Sigmoid colon (tissue), 6 donors: ENCODE measurements at regions not wholly inside any gene's neighbourhood (a gene's known extent, or its start where the extent isn't known, plus 50 kb on each side); places are given as distances from the start of the nearest gene placed in this dataset.

ENCODE experiments used
- DNase-seq: peaks from one replicate; pipeline ENCODE4 v3.0.0-alpha.2; 2019
- H3K27ac ChIP-seq, 4 donors: fragments of 200-600 bp; sonication (generic); one replicate each; pipeline ENCODE4 v1.5.1; 2016 to 2019; ENCODE audit warnings: mild to moderate bottlenecking in 1 of 4
- H3K27me3 ChIP-seq, 3 donors: fragments of 200-600 bp; sonication (generic); one replicate each; pipeline ENCODE4 v1.5.1; 2019; ENCODE audit warnings: mild to moderate bottlenecking in 1 of 3
- H3K36me3 ChIP-seq, 4 donors: fragments of 200-600 bp; sonication (generic); one replicate each; pipeline ENCODE4 v1.5.1; 2016 to 2019
- H3K4me1 ChIP-seq, 4 donors: fragments of 200-600 bp; sonication (generic); one replicate each; pipeline ENCODE4 v1.5.1; 2017 to 2019
- H3K4me3 ChIP-seq, 4 donors: fragments of 200-600 bp; sonication (generic); one replicate each; pipeline ENCODE4 v1.5.1; 2017 to 2019; ENCODE audit warnings: mild to moderate bottlenecking in 2 of 4, moderate library complexity in 1 of 4
- H3K9me3 ChIP-seq, 4 donors: fragments of 200-600 bp in 3 of 4; sonication (generic) in 3 of 4; one replicate each; pipeline versions ENCODE4 v1.5.1 to v1.6.1; 2013 to 2019
- CTCF ChIP-seq, 4 experiments: fragments of 450-650 bp in 3 of 4; fragments of 200-600 bp in 1 of 4; IDR thresholded peaks; one replicate each; pipeline ENCODE4 v1.5.1; 2016 to 2019; ENCODE audit warnings: antibody characterized with exemption in 4 of 4, mild to moderate bottlenecking in 3 of 4, moderate library complexity in 2 of 4
- EP300 ChIP-seq, 4 donors: sonication (generic); formaldehyde crosslinking; IDR thresholded peaks; one replicate each; pipeline ENCODE4 v1.6.1; 2017; ENCODE audit warnings: antibody characterized with exemption in 4 of 4
- POLR2A ChIP-seq, 2 donors: fragments of 450-650 bp; IDR thresholded peaks; one replicate each; pipeline ENCODE4 v1.6.1; 2016; ENCODE audit warnings: antibody characterized with exemption in 2 of 2, mild to moderate bottlenecking in 2 of 2, moderate library complexity in 2 of 2
- POLR2AphosphoS5 ChIP-seq, 4 donors: sonication (generic); formaldehyde crosslinking; IDR thresholded peaks; one replicate each; pipeline ENCODE4 v1.6.1; 2017; ENCODE audit warnings: antibody characterized with exemption in 4 of 4
- WGBS, 2 donors: extraction: QIAGEN DNeasy Blood & Tissue Kit; methylation state at CpG; one replicate each; pipeline ENCODE4 v1.1.7; 2013; 5-methylcytosine and 5-hydroxymethylcytosine counted together
- intact Hi-C: fragments of 100-400 bp; cut with DNase I; formaldehyde crosslinking; loops from one replicate; pipeline ENCODE4 v1.15.1; 2023
- donor health status: healthy with polysubstance abuse.
- donor health status: healthy.

- H3K9me3 ChIP-seq, result no peaks in the 10 kb centered on the region
- intact Hi-C loops, result no loop called here
- no peak overlapping the region for H3K27ac ChIP-seq
- H3K4me1 ChIP-seq, result no peaks in the 10 kb centered on the region
- no peak overlapping the region for H3K4me3 ChIP-seq
- peak; percentile 40 for DNase-seq
- no peaks in the 10 kb centered on the region for H3K27me3 ChIP-seq
- WGBS, 2 donors, result 83 to 85% methylated on average over 14 of the region's 14 CpGs
- TF ChIP-seq EP300 (IDR thresholded peaks at IDR 0.05) (no peak), CTCF (IDR thresholded peaks at IDR 0.05) (no peak), POLR2AphosphoS5 (IDR thresholded peaks at IDR 0.05) (no peak), POLR2A (IDR thresholded peaks at IDR 0.05) (no peak)
- H3K36me3 ChIP-seq, result no peaks in the 10 kb centered on the region
Measured at GRCh38 chr15:25182736-25183445, 228.1 kb downstream of the SNRPN start.

DNA sequence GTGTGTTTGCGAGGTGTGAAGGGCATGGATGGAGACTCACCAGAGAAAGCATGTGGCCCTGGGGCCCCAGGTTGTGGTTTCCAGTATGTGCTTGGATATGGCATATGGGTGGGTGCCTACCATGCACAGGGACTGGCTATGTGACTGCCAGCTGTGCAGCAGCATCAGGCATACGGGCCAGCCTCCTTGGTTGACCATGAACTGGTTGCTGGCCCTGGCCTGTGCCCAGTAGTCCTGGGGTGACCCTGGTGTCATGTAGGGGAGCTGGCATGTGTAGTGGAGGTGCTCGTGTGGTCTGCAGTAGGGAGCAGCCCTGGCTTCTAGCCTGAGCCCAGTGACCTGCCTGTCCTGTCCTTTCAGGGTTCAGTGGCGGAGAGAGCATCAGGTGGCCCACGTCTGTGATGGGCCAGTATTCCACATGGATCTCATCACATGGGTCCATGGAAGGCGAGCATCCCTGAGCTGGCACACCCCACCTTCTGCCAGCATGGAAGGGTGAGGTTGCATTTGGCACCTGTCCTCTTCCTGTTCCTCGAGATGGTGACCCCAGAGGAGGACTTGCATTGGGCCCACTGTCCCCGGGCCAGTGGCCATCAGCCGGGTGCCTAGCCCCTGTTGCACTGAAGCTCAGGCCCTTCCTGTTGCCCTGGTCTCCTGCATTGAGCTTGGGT lies 228.9 kb downstream of the SNRPN start:
- Histone ChIP-seq H3K4me1 (no peaks in the 10 kb centered on the region), H3K9me3 (peaks cover 0 to 5% (median under 1%) of the 10 kb centered on the region in 4 donors), H3K27me3 (no peaks in the 10 kb centered on the region), H3K36me3 (no peaks in the 10 kb centered on the region), H3K27ac (no peak overlapping the region), H3K4me3 (no peak overlapping the region)
- WGBS, 2 donors, result 78 to 79% methylated on average over 9 of the region's 9 CpGs
- TF ChIP-seq POLR2A (IDR thresholded peaks at IDR 0.05) (no peak), EP300 (IDR thresholded peaks at IDR 0.05) (no peak), CTCF (IDR thresholded peaks at IDR 0.05) (no peak), POLR2AphosphoS5 (IDR thresholded peaks at IDR 0.05) (no peak)
- DNase-seq, result peak; percentile 36
- intact Hi-C loops, result no loop called here

GRCh38 chr15:25184356-25185155 lies 229.8 kb downstream of the SNRPN start:
- peak; percentile 24 for DNase-seq
- intact Hi-C loops, result no loop called here

GRCh38 chr15:25185156-25185710 lies 230.4 kb downstream of the SNRPN start:
- H3K27ac ChIP-seq, result no peak overlapping the region
- TF ChIP-seq CTCF (IDR thresholded peaks at IDR 0.05), result no peak
- TF ChIP-seq EP300 (IDR thresholded peaks at IDR 0.05), result no peak
- TF ChIP-seq POLR2AphosphoS5 (IDR thresholded peaks at IDR 0.05), result no peak
- TF ChIP-seq POLR2A (IDR thresholded peaks at IDR 0.05), result no peak
- no peaks in the 10 kb centered on the region for H3K36me3 ChIP-seq
- H3K27me3 ChIP-seq, result no peaks in the 10 kb centered on the region
- H3K4me3 ChIP-seq, result no peak overlapping the region
- H3K9me3 ChIP-seq, result peaks cover 0 to 9% (median 2%) of the 10 kb centered on the region in 4 donors
- intact Hi-C loops, result no loop called here
- WGBS, 2 donors, result 85 to 86% methylated on average over 15 of the region's 15 CpGs
- no peaks in the 10 kb centered on the region for H3K4me1 ChIP-seq
- DNase-seq, result peak; percentile 27

More at GRCh38 chr15:25184356-25185155, 229.8 kb downstream of the SNRPN start:
- no peaks in the 10 kb centered on the region for H3K4me1 ChIP-seq
- no peak overlapping the region for H3K27ac ChIP-seq
- no peaks in the 10 kb centered on the region for H3K27me3 ChIP-seq
- no peak for TF ChIP-seq CTCF (IDR thresholded peaks at IDR 0.05)
- TF ChIP-seq POLR2AphosphoS5 (IDR thresholded peaks at IDR 0.05), result no peak
- no peak for TF ChIP-seq POLR2A (IDR thresholded peaks at IDR 0.05)
- TF ChIP-seq EP300 (IDR thresholded peaks at IDR 0.05), result no peak
- no peak overlapping the region for H3K4me3 ChIP-seq
- H3K36me3 ChIP-seq, result no peaks in the 10 kb centered on the region
- H3K9me3 ChIP-seq, result peaks cover 0 to 6% (median 2%) of the 10 kb centered on the region in 4 donors
- 81 to 85% methylated on average over 12 of the region's 12 CpGs for WGBS, 2 donors
